Lower leg skin (tissue), 3 donors: ENCODE measurements at regions not wholly inside any gene's neighbourhood (a gene's known extent, or its start where the extent isn't known, plus 50 kb on each side); places are given as distances from the start of the nearest gene placed in this dataset.
"Not testable (repeated sequence)": the region's sequence is repeated elsewhere in the genome, so short reads cannot be mapped to it uniquely, and the experiment has no call there.

Source experiments
- POLR2A ChIP-seq, 2 donors: fragments of 450-650 bp; IDR thresholded peaks; one replicate each; pipeline ENCODE4 v1.6.1; 2016 to 2017; ENCODE audit warnings: antibody characterized with exemption in 2 of 2, mild to moderate bottlenecking in 1 of 2, moderate library complexity in 1 of 2
- TF ChIP-seq, protein P1 (sequence below), 3 donors: fragments of 450-650 bp; IDR thresholded peaks; one replicate each; pipeline ENCODE4 v1.5.1; 2016; ENCODE audit warnings: antibody characterized with exemption in 3 of 3, mild to moderate bottlenecking in 3 of 3, moderate library complexity in 2 of 3

GRCh38 chr1:198963796-198964195 lies 325.0 kb downstream of the PTPRC start:
- TF ChIP-seq, protein P1, sequence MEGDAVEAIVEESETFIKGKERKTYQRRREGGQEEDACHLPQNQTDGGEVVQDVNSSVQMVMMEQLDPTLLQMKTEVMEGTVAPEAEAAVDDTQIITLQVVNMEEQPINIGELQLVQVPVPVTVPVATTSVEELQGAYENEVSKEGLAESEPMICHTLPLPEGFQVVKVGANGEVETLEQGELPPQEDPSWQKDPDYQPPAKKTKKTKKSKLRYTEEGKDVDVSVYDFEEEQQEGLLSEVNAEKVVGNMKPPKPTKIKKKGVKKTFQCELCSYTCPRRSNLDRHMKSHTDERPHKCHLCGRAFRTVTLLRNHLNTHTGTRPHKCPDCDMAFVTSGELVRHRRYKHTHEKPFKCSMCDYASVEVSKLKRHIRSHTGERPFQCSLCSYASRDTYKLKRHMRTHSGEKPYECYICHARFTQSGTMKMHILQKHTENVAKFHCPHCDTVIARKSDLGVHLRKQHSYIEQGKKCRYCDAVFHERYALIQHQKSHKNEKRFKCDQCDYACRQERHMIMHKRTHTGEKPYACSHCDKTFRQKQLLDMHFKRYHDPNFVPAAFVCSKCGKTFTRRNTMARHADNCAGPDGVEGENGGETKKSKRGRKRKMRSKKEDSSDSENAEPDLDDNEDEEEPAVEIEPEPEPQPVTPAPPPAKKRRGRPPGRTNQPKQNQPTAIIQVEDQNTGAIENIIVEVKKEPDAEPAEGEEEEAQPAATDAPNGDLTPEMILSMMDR (IDR thresholded peaks at IDR 0.05), result not testable (repeated sequence)
- not testable (repeated sequence) for TF ChIP-seq POLR2A (IDR thresholded peaks at IDR 0.05)
